ENCODE measurements at regions not wholly inside any gene's neighbourhood (a gene's known extent, or its start where the extent isn't known, plus 50 kb on each side); places are given as distances from the start of the nearest gene placed in this dataset.

- TF ChIP-seq, protein P1, sequence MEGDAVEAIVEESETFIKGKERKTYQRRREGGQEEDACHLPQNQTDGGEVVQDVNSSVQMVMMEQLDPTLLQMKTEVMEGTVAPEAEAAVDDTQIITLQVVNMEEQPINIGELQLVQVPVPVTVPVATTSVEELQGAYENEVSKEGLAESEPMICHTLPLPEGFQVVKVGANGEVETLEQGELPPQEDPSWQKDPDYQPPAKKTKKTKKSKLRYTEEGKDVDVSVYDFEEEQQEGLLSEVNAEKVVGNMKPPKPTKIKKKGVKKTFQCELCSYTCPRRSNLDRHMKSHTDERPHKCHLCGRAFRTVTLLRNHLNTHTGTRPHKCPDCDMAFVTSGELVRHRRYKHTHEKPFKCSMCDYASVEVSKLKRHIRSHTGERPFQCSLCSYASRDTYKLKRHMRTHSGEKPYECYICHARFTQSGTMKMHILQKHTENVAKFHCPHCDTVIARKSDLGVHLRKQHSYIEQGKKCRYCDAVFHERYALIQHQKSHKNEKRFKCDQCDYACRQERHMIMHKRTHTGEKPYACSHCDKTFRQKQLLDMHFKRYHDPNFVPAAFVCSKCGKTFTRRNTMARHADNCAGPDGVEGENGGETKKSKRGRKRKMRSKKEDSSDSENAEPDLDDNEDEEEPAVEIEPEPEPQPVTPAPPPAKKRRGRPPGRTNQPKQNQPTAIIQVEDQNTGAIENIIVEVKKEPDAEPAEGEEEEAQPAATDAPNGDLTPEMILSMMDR (IDR thresholded peaks at IDR 0.05) = no peak
- TF ChIP-seq POLR2A (IDR thresholded peaks at IDR 0.05) = no peak
These were observed 949.2 kb downstream of the TUBA3C start for GRCh38 chr13:18232298-18232993.
